Aorta (tissue), 5 donors: ENCODE measurements at regions not wholly inside any gene's neighbourhood (a gene's known extent, or its start where the extent isn't known, plus 50 kb on each side); places are given as distances from the start of the nearest gene placed in this dataset.

Source experiments
- ATAC-seq: fragments of 200-7000 bp; cut with Tn5 transposase; one replicate; pipeline ENCODE4 v1.9.1; 2022; ENCODE audit warnings: moderate library complexity; ENCODE audit not compliant: low FRiP score
- DNase-seq, 2 donors: peaks; one replicate each; pipeline ENCODE4 v3.0.0-alpha.2; 2020
- H3K27ac ChIP-seq, 2 donors: one replicate each; pipeline ENCODE4 v1.5.1; 2013; ENCODE audit warnings: low read length in 2 of 2, mild to moderate bottlenecking in 2 of 2, moderate library complexity in 2 of 2, control low read depth in 1 of 2, inconsistent platforms in 1 of 2, low read depth in 1 of 2
- H3K27me3 ChIP-seq, 2 donors: one replicate each; pipeline ENCODE4 v1.6.1; 2013; ENCODE audit warnings: control low read depth in 1 of 2, low read length in 1 of 2, mild to moderate bottlenecking in 1 of 2, moderate library complexity in 1 of 2; ENCODE audit not compliant: insufficient read depth in 2 of 2, control insufficient read depth in 1 of 2
- H3K36me3 ChIP-seq, 2 donors: one replicate each; pipeline ENCODE4 v1.6.1; 2013; ENCODE audit warnings: control low read depth in 1 of 2, low read length in 1 of 2, mild to moderate bottlenecking in 1 of 2; ENCODE audit not compliant: insufficient read depth in 2 of 2, control insufficient read depth in 1 of 2
- H3K4me1 ChIP-seq, 2 donors: one replicate each; pipeline ENCODE4 v1.6.1; 2013; ENCODE audit warnings: low read length in 2 of 2, control low read depth in 1 of 2, mild to moderate bottlenecking in 1 of 2, moderate library complexity in 1 of 2; ENCODE audit not compliant: insufficient read depth in 2 of 2, control insufficient read depth in 1 of 2
- H3K4me3 ChIP-seq, 2 donors: one replicate each; pipeline ENCODE4 v1.5.1; 2013; ENCODE audit warnings: low read length in 2 of 2, control low read depth in 1 of 2, mild to moderate bottlenecking in 1 of 2
- H3K9me3 ChIP-seq: one replicate; pipeline ENCODE4 v1.6.1; 2013; ENCODE audit warnings: mild to moderate bottlenecking, low read length; ENCODE audit not compliant: control insufficient read depth
- WGBS, 2 donors: extraction: QIAGEN DNeasy Blood & Tissue Kit; methylation state at CpG; one replicate each; pipeline ENCODE4 v1.1.7; 2013; 5-methylcytosine and 5-hydroxymethylcytosine counted together
- intact Hi-C, 2 donors: fragments of 100-400 bp; cut with DNase I; formaldehyde crosslinking; loops; one replicate each; pipeline versions ENCODE4 v1.14.2 to v1.15.0; 2022
- donor health status: healthy with polysubstance abuse.
- donor health status: Bipolar disorder and iron deficiency.
- donor health status: DM: no; HTN: no; CAD: no.
- donor health status: DM: no; HTN: no; CAD: no.
- donor health status: DM: yes; HTN: yes; CAD: no.

GRCh38 chr5:138626333-138626944, 51.2 kb upstream of the HSPA9 start:
- Histone ChIP-seq H3K9me3 (no peaks in the 10 kb centered on the region), H3K4me3 (no peak overlapping the region), H3K27ac (no peak overlapping the region), H3K27me3 (no peaks in the 10 kb centered on the region), H3K4me1 (no peaks in the 10 kb centered on the region), H3K36me3 (no peaks in the 10 kb centered on the region)
- ATAC-seq = no peak
- 87 to 88% methylated on average over 5 of the region's 5 CpGs for WGBS, 2 donors
- intact Hi-C loops = no loop called here
- no peak for DNase-seq

GRCh38 chr5:138625134-138625533, 49.9 kb upstream of the HSPA9 start:
- ATAC-seq = no peak
- no peak for DNase-seq
- intact Hi-C loops = no loop called here

More at GRCh38 chr5:138625134-138625533, 49.9 kb upstream of the HSPA9 start:
- no peaks in the 10 kb centered on the region for H3K4me1 ChIP-seq
- no peaks in the 10 kb centered on the region for H3K9me3 ChIP-seq
- no peaks in the 10 kb centered on the region for H3K27me3 ChIP-seq
- H3K4me3 ChIP-seq = no peak overlapping the region
- no peak overlapping the region for H3K27ac ChIP-seq
- H3K36me3 ChIP-seq = no peaks in the 10 kb centered on the region
- 92 to 94% methylated on average over 6 of the region's 6 CpGs for WGBS, 2 donors
